ENCODE measurements at regions not wholly inside any gene's neighbourhood (a gene's known extent, or its start where the extent isn't known, plus 50 kb on each side); places are given as distances from the start of the nearest gene placed in this dataset.
A peak's percentile ranks its signal among the peaks of the same experiment; 100 is the strongest.
"Not testable (repeated sequence)": the region's sequence is repeated elsewhere in the genome, so short reads cannot be mapped to it uniquely, and the experiment has no call there.

DNA sequence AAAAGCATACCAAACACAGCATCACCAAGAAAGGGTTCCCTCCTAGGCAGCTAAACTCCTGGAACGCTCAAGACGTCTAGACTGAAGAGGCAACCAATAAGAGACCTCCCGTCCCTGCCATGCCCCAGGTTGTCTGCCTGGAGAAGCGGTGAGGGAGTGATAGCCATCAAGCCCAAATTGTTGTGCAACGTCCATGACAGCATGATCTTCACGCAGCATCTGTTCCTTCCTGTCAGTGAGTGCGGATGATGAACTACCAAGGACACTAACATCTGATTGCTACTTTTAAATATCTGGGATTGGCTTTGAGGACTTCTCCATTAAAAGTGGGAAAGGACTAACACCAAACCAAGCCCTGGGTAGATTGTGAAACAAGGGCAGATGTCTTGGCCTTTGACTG is 149.7 kb downstream of the TXNL1 start:
- no peak for DNase-seq (ENCODE audit: low spot score)

DNA sequence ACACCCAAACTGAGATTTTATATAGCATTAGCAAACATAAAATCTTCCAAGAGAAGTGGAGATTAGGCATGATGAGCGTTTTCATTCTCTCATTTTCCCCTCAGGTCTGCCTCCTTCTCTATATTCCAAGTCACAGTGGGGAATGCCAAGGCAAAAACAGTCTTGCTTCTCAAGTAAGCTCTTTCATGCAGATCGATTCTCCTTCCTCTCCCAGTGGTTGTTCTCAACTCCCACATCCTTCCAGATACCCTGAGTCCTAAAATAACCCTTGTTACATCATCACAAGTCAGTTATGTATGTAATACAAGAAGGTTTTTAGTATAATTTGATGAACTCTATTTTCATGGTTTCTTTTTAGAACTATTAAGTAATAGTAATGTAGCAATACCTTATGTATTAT is 150.6 kb downstream of the TXNL1 start:
- DNase-seq (ENCODE audit: low spot score) = no peak

DNA sequence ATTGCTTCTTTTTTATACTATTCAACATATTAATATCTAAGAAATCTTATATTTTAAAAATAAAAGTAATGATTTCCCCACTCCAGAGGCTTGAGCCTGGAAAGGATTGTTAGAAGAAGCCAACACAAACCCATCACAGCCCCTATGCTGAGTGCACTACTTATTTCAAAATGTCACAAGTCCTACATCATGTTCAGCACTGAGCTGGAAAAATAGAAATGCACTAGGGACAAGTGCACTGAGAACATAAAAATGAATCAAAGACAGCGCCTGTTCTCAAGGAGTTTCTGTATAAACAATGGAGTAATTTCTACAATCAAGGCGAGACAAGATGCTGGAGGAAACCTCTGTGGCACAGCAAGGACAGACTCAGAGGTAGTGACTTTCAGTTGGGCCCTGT is 155.0 kb downstream of the TXNL1 start:
- no peak for DNase-seq (ENCODE audit: low spot score)

DNA sequence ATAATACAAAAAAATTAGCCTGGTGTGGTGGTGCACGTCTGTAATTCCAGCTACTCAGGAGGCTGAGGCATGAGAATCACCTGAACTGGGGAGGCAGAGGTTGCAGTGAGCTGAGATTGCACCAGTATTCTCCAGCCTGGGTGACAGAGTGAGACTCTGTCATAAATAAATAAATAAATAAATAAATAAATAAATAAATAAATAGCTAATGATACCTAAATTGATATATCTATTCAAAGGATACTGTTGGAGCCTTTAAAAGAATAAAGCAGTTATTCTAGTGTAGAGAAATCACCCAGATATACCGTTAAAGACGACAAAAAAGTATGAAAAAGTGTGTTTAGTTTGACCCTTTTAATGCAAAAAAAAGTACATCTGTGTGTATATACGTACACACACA is 155.6 kb downstream of the TXNL1 start:
- not testable (repeated sequence) for DNase-seq (ENCODE audit: low spot score)

DNA sequence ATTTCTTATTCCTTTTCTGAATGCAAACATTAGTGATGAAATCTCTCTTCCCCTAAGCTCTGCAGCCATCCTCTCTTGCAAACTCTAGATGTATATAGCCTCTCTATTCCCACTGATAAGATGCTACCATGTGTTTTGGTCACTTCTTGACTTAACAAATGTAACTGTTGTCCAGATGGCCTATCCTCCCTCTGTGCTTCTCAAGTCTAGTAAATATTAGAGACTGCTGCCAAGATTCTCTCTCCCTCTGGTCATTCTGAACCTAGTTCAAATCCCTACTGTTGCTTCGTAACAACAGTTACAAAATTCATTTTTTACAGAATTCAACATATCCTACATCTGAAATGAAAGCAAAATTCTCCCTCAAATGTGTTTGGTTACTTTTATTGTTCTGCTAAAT is 156.6 kb downstream of the TXNL1 start:
- DNase-seq (ENCODE audit: low spot score) = no peak

DNA sequence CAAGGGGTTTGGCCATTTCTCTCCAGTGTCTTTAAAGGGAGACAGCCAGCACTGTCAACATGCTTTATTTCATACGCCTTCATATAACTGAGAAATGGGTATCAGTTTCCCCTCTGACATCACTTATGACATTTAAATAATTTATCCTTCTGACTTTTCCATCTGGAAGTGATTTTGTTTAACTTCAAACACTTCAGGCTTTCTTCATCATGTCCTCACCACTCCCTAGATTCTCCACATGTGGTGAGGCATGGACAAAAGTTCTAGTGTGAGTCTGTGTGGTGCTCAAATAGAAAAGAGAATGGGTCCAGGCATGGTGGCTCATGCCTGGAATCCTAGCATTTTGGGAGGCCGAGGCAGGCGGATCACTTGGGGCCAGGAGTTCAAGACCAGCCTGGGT is 158.6 kb downstream of the TXNL1 start:
- DNase-seq (ENCODE audit: low spot score) = no peak

DNA sequence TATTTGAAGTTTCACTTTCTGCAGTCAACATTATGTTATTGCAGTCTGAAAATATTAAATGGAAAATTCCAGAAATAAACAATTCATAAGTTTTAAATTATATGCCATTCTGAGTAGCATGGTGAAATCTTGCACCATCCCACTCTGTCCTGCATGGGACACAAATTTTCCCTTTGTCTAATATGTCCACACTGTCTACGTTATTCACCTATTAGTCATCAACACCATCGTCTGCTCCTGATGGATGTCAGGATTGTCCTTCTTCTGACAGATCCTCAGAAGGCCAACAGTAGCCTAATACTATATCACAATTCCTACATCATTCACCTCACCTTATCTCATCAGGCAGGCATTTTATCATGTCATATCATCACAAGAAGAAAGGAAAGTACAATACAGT is 163.1 kb downstream of the TXNL1 start:
- peak; percentile 42 for DNase-seq (ENCODE audit: low spot score)

DNA sequence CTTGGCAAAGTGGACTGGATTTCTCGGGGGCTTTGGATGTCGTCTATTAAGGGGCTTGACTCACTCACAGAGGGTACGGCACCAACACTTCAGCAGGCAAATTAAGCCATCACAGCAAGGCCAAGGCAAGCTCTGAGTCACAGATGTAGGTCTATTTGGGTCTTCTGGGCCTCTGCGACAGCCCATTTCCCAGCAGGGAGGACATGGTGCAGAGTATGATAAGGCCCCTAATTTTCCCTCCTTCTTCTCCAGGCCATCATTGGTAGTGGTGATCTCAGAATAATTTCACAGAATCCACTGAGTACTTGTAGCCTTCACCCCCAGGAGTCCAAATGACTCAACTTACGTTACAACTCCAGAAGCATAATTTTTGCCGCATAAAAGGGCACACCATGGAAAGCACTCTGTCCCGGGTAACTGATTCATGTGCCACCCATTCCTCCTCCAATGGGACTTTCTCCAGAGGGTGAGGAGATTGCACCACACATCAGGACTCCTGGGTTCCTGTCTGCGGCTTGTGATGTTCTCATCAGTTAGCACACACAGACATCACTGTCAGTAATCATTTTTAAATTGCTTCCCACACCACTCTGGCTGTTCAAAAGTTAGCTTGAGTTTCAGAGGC is 164.9 kb downstream of the TXNL1 start:
- no peak for DNase-seq (ENCODE audit: low spot score)

DNA sequence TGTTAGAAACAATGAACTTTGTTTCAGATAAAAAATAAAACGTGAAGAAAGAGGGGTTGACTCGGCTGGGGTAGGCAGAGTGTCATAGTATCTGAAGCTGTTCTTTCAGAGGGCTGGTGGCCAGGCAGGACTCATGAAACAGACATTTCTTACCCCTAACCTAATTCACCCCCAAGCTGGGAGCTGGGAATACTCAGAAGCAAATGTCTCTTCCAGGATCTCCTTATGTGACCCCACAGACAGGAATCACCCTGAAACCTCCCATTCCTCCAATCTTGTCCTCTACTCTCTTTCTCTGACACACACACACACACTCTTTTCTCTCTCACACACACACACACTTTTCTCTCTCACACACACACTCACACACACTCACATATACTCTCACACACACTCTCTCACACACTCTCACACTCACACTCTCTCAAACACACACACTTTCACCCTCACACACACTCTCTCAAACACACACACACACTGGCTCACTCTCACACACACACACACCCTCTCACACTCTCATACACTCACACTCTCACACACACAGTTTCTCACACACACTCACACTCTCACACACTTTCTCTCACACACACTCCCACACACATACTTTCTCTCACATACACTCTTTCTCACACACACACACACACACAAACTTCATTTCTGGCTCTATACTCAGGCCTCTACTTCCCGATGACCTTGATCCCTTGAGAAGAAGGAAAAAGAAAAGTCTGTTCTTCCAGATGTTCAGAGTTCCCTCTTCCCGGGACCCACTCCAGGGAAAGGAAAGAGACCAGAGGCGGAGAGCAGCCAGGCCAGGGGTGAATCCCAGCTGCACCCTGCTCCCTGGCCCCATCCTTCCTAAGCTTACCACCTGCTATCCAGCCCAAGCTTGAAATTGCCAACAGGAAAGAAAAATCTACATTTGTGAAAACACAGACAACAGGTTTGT is 167.7 kb downstream of the TXNL1 start:
- DNase-seq (ENCODE audit: low spot score) = no peak

DNA sequence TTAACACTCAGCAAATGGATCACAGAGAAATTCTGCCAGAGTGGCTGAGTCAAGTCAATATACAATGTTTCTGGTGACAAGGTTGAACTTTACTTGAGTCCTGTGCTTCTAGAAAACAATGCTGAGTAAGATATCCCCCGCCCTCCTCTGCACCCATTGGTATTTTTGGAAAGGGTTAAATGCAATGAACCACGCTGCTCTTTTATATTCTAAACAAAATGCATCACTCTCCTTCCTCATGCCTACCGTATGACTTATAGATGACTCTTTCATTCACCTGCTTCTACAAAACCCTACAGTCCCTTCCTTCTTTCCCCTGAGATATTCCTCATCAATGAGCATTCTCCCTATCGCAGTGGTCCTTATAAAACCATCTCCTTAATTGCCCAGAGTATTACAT is 168.8 kb downstream of the TXNL1 start:
- peak; percentile 87 for DNase-seq (ENCODE audit: low spot score)

DNA sequence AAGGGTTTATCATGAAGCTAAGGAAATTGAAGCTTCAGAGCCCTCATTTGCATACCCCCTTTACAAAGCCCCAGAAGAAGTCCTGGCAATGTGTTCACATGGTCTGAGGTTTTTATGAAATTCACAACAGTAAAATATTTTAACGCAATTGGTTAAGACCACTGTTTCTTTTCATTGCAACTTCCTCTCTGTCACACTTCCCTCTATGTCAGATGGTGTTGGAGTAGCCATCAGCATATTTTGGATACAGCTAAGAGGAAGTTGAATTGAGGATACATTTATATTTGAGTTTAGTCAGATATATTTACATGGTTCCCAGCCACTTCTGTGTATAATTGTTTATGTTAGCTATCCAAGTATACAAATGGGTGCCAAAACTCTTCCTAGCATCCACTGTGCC is 170.0 kb downstream of the TXNL1 start:
- DNase-seq (ENCODE audit: low spot score) = no peak

DNA sequence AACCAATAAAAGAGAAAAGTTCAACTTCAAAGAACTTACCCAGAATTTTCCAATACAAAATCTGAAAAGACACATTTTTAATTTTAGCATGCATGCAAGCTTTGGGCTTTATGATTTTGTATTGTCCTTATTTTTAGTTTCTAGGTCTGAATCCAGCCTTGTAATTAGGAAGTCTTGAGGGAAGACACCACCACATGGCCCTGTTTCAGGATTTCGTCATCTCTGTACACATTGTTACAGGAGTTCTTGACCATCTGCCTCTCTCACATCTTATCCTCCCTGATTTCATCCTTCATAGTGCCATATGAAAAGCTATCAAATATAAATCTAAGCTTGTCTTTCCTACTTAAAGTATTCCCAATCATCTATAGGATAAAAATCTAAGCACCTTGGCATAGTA is 176.1 kb downstream of the TXNL1 start:
- no peak for DNase-seq (ENCODE audit: low spot score)

DNA sequence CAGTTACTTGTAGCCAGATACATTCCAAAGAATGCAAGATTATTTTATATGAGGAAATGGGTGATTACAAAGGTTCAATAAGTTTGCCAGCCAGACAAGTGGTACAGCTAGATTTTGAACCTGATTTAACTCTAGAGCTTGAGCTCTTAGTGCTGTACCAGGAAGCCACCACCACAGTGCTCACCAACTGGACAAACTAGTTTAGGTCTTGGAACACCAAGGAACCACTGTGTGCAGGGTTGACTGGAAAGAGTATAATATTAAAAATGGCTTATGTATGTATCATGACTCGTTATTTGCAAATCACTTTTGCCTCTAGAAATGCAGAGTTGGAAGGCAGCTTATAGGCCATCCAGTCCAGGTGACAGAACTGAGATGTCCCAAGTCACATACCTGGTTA is 177.2 kb downstream of the TXNL1 start:
- DNase-seq (ENCODE audit: low spot score) = peak; percentile 16

DNA sequence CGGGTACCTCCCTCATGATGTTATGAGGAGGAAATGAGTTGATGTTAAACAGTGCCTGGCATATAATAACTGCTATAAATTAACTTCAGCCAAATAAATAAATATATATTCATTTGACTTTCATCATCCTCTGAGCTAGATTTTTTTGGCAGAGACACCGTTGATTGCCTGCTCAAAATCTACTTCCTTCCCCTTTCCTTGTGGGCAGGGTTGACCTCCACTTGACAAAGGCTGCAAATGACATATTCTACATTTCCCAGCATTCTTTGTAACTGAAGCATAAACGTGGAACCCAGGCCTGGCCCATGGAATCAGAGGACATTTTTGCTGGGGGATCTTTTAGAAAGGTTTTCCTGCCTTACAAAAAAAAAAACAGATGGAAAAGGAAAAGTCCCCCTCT is 177.8 kb downstream of the TXNL1 start:
- no peak for DNase-seq (ENCODE audit: low spot score)

DNA sequence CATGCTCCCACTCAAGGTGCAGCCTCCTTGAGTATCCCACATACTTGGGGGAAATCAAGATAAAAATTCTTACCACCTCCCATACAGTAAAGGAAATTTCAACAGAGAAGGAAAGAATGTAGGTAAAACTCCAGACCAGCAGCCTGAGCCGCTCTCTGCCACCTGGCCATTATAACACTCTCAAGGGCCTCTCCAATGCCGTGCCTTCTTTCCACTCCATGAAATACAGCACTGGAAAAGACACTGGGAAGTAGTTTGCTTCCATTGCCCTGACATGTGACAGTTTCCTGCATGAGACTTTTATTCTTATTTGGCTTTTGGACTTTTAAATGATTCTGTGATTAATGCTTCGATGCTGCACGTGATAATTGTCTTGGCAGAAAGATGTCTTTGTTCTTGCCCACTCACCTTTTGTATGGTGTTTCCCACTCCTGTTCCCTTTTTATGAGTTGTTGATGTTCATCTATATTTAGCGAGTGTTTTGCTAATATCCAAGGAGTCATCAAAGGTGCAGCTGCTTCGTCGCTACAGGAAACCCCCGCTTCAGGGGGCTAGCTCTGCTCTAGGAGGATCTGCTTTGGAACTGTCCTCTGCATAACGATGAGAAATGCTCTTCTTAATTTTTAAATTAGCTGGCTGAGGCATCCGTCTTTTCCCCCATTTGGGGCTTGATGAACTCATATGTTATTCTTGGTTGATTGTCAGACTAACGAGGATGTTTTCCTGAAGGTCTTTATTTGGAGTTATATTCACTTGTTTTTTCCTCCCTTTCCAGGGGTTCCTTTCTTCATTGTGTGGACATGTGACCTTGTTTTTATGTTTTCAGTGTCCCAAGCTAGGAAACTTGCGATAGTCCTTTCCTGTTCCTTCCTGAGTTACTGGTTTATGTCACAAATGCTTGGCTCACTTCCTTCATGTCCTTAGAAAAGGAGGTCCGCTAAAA is 179.4 kb downstream of the TXNL1 start:
- DNase-seq (ENCODE audit: low spot score) = no peak

DNA sequence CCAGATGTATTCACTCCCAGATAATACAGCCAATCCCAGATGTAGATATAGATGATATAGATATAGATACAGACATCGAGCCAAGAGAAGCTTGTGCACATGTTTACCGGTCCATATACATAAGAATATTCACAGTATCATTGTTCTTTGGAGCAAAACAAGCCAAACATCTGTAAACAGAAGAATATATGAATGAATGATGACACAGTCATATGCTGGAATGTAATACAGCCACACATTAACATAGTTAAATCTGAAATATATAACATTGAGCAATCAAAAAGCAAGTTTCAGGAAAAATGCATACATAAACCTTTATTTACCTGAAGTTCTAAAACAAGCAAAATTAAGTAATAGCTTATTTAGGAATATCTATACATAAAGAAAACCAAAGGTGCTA is 182.5 kb downstream of the TXNL1 start:
- DNase-seq (ENCODE audit: low spot score) = no peak

DNA sequence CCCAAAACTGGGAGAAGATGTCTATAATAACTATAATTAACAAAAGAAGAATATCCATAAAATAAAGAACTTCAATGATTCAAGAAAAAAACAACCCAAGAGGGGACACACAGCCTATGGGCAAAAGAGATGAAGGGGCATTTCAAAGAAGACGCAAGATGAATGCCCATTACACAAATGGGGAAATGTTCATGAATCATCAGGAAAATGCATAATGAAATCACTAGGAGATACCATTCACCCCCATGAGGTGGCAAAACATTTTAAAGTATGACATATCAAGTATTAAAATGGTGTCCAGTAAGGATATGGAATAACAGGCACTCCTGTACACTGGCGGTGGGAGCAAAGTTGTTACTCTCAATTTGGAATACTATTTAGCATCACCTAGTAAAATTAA is 183.3 kb downstream of the TXNL1 start:
- DNase-seq (ENCODE audit: low spot score) = no peak

DNA sequence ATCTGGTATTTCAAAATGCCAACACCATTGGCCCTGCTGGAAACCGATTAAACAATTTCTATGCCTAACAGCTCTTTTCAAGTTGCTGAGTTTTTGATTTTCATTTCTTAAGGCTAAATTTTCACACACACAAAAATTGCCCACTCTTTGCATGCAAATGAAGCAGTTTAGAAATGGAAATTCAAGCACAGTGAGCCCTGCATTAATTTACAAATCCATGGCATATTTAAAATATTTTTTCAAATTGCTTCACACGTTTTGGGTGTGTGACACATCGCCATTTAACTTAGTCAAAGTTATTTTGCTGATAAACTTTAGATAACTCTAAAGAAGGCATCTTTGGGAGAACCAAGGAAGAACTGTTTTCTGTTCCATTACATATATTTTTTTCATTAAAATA is 184.8 kb downstream of the TXNL1 start:
- DNase-seq (ENCODE audit: low spot score) = no peak

DNA sequence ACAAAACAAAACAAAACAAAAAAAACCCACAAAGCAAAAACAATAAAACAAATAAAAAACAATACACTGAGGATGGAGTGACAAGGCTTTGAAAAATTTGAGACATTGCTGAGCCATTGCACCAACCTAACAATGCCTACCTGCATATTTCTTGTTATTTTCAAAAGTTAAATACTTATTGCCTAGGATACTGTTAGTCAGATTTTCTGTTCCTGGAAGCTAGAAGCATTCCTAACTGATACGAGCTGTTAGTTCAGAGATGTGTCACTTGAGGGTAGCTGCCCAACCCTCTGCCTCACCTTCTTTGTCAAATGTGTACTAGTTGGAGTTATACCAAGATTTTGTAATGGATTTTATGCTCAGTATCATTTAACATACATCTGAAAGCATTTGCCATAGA is 187.2 kb downstream of the TXNL1 start:
- DNase-seq (ENCODE audit: low spot score) = peak; percentile 65

DNA sequence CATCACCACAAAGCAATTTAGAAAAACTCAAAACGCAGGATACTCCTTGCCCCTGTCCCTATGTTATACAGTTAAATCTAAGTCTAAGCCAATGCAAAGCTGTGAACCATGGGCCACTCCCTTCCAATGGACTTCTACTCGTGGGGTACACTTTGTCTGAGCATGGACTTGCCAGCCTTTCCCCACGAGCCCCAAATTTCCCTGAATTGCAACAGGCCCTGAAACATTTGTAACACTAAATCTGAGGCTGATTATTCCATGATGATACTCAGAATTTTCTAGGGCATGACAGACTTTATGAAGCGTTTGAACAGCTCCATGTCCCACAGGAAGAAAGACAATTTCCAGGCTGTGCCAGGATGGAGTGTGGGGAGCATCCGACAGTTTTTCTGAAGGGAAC is 189.6 kb downstream of the TXNL1 start:
- no peak for DNase-seq (ENCODE audit: low spot score)

DNA sequence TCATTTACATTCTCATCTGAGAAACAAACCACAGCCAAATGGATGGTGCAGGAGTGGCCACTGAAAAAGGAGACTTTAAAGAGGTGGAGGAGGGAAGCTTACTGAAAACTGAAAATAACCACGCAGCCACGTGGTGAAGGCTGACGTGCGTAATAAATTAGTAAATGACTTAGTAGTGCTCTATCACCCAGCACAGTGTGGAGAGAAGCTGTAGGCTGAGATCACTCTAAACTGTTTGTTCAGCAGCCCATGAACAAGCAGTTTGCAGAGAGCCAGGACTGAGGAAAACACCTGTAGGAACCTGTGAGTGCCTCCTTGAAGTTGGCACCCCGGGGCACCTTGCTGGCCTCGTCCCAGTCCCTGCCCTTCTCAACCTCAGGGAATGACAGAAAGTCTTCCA is 193.0 kb downstream of the TXNL1 start:
- peak; percentile 9 for DNase-seq (ENCODE audit: low spot score)

DNA sequence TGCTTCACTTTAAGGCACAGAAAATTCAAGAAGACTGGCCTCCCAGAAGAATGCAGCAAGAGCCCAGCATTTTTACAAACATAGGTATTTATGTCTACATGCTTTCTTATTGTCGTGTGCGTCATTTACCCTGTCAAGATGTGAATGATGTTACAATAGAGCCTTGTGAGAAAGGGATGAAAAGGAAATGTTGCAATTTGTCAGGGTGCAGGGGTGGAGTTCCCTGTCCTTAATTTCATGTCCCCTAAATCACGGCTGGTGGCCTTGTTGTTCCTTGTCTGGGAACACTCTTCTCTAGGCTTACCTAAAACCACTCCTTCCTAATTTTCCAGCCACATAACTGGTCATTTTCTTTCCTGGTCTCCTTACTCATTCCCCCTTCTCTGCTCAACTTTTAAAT is 194.2 kb downstream of the TXNL1 start:
- DNase-seq (ENCODE audit: low spot score) = no peak
